ENCODE measurements at regions not wholly inside any gene's neighbourhood (a gene's known extent, or its start where the extent isn't known, plus 50 kb on each side); places are given as distances from the start of the nearest gene placed in this dataset.

- BruUV-seq (replicated peaks), result no TSS peak
- CTCF ChIA-PET (ENCODE audit: unreplicated experiment), result no interaction called here
- no peaks in the 10 kb centered on the region for H3K9me2 ChIP-seq (ENCODE audit: insufficient read depth, low read length)
Observed at GRCh38 chr1:198400063-198400462, 140.4 kb downstream of the ATP6V1G3 start.

GRCh38 chr1:198399452-198399851, 141.0 kb downstream of the ATP6V1G3 start:
- H3K36me3 ChIP-seq (ENCODE audit: insufficient read depth, low read length), result no peaks in the 10 kb centered on the region
- H3K4me3 ChIP-seq (ENCODE audit: low read depth, low read length, poor library complexity, severe bottlenecking), result no peak overlapping the region
- no peaks in the 10 kb centered on the region for H3K4me1 ChIP-seq (ENCODE audit: insufficient read depth, low read length, poor library complexity, severe bottlenecking)
- CTCF ChIA-PET (ENCODE audit: unreplicated experiment), result no interaction called here
- H3K79me2 ChIP-seq (ENCODE audit: insufficient read depth, low read depth, low read length), result no peaks in the 10 kb centered on the region
- TF ChIP-seq CTCF (conservative IDR thresholded peaks at IDR 0.05; ENCODE audit: low read length), result no peak
- no peak for TF ChIP-seq EZH2phosphoT487 (IDR thresholded peaks at IDR 0.05; ENCODE audit: borderline replicate concordance, low read depth, low read length)
- H3K9me3 ChIP-seq (ENCODE audit: low read length), result no peaks in the 10 kb centered on the region
- POLR2A ChIA-PET, result interaction anchor here (0.6 to 0.9 kb wide), 3 partner anchors 199 to 620 kb away, joined by 3 to 4 read pairs (median 4); no protein-coding TSS in a partner anchor
- no peaks in the 10 kb centered on the region for H3K9me2 ChIP-seq (ENCODE audit: insufficient read depth, low read length)
- H2AFZ ChIP-seq (ENCODE audit: low read length), result no peak overlapping the region
- no TSS peak for BruUV-seq (replicated peaks)
- no peak overlapping the region for H3K4me2 ChIP-seq (ENCODE audit: low read length)
- no peaks in the 10 kb centered on the region for H4K20me1 ChIP-seq (ENCODE audit: insufficient read depth, low read length)
- no peak overlapping the region for H3K27ac ChIP-seq (ENCODE audit: low read depth, low read length, poor library complexity, severe bottlenecking)
- intact Hi-C loops (cut with micrococcal nuclease; ENCODE audit: unreplicated experiment), result no loop called here
- no peak for DNase-seq (ENCODE audit: low spot score)

More at GRCh38 chr1:198400063-198400462, 140.4 kb downstream of the ATP6V1G3 start:
- DNase-seq (ENCODE audit: low spot score), result no peak
- Histone ChIP-seq H3K4me1 (ENCODE audit: insufficient read depth, low read length, poor library complexity, severe bottlenecking) (no peaks in the 10 kb centered on the region), H3K4me3 (ENCODE audit: low read depth, low read length, poor library complexity, severe bottlenecking) (no peak overlapping the region), H3K9me3 (ENCODE audit: low read length) (no peaks in the 10 kb centered on the region), H2AFZ (ENCODE audit: low read length) (no peak overlapping the region), H4K20me1 (ENCODE audit: insufficient read depth, low read length) (no peaks in the 10 kb centered on the region), H3K27ac (ENCODE audit: low read depth, low read length, poor library complexity, severe bottlenecking) (no peak overlapping the region), H3K36me3 (ENCODE audit: insufficient read depth, low read length) (no peaks in the 10 kb centered on the region), H3K79me2 (ENCODE audit: insufficient read depth, low read depth, low read length) (no peaks in the 10 kb centered on the region), H3K4me2 (ENCODE audit: low read length) (no peak overlapping the region)
- TF ChIP-seq EZH2phosphoT487 (IDR thresholded peaks at IDR 0.05; ENCODE audit: borderline replicate concordance, low read depth, low read length) (no peak), CTCF (conservative IDR thresholded peaks at IDR 0.05; ENCODE audit: low read length) (no peak)
- POLR2A ChIA-PET, result interaction anchor here (0.9 kb wide), 1 partner anchor 198 kb away, joined by 4 read pairs; no protein-coding TSS in a partner anchor
- intact Hi-C loops (cut with micrococcal nuclease; ENCODE audit: unreplicated experiment), result no loop called here

- Histone ChIP-seq H2AFZ (ENCODE audit: low read length) (no peak overlapping the region), H3K9me2 (ENCODE audit: insufficient read depth, low read length) (no peaks in the 10 kb centered on the region), H3K4me3 (ENCODE audit: low read depth, low read length, poor library complexity, severe bottlenecking) (no peak overlapping the region), H3K36me3 (ENCODE audit: insufficient read depth, low read length) (no peaks in the 10 kb centered on the region), H3K4me2 (ENCODE audit: low read length) (no peak overlapping the region), H3K27ac (ENCODE audit: low read depth, low read length, poor library complexity, severe bottlenecking) (no peak overlapping the region), H3K9me3 (ENCODE audit: low read length) (no peaks in the 10 kb centered on the region), H4K20me1 (ENCODE audit: insufficient read depth, low read length) (no peaks in the 10 kb centered on the region), H3K4me1 (ENCODE audit: insufficient read depth, low read length, poor library complexity, severe bottlenecking) (no peaks in the 10 kb centered on the region), H3K79me2 (ENCODE audit: insufficient read depth, low read depth, low read length) (no peaks in the 10 kb centered on the region)
- TF ChIP-seq EZH2phosphoT487 (IDR thresholded peaks at IDR 0.05; ENCODE audit: borderline replicate concordance, low read depth, low read length) (no peak), CTCF (conservative IDR thresholded peaks at IDR 0.05; ENCODE audit: low read length) (no peak)
- CTCF ChIA-PET (ENCODE audit: unreplicated experiment), result no interaction called here
- DNase-seq (ENCODE audit: low spot score), result no peak
- no TSS peak for BruUV-seq (replicated peaks)
- POLR2A ChIA-PET, result no interaction called here
- intact Hi-C loops (cut with micrococcal nuclease; ENCODE audit: unreplicated experiment), result no loop called here
Observed at GRCh38 chr1:198397208-198397808, 143.2 kb downstream of the ATP6V1G3 start.

Data from OCI-LY7 (cell line).